Esophagus (tissue), 2 donors: ENCODE measurements at regions not wholly inside any gene's neighbourhood (a gene's known extent, or its start where the extent isn't known, plus 50 kb on each side); places are given as distances from the start of the nearest gene placed in this dataset.
"Not testable (repeated sequence)": the region's sequence is repeated elsewhere in the genome, so short reads cannot be mapped to it uniquely, and the experiment has no call there.

Experiments used
- H3K27ac ChIP-seq, 2 donors: one replicate each; pipeline ENCODE4 v1.5.1; 2013; ENCODE audit warnings: low read depth in 2 of 2, mild to moderate bottlenecking in 2 of 2, inconsistent platforms in 1 of 2, low read length in 1 of 2, moderate library complexity in 1 of 2
- H3K27me3 ChIP-seq, 2 donors: one replicate each; pipeline ENCODE4 v1.6.1; 2013; ENCODE audit warnings: low read length in 2 of 2, control low read depth in 1 of 2, mild to moderate bottlenecking in 1 of 2; ENCODE audit not compliant: insufficient read depth in 2 of 2, control insufficient read depth in 1 of 2
- H3K36me3 ChIP-seq, 2 donors: one replicate each; pipeline ENCODE4 v1.6.1; 2013; ENCODE audit warnings: low read length in 1 of 2; ENCODE audit not compliant: control insufficient read depth in 2 of 2, insufficient read depth in 2 of 2
- H3K4me1 ChIP-seq, 2 donors: one replicate each; pipeline ENCODE4 v1.6.1; 2013; ENCODE audit warnings: low read length in 1 of 2; ENCODE audit not compliant: control insufficient read depth in 2 of 2, insufficient read depth in 2 of 2
- H3K4me3 ChIP-seq, 2 donors: one replicate each; pipeline ENCODE4 v1.5.1; 2013; ENCODE audit warnings: low read length in 2 of 2, mild to moderate bottlenecking in 2 of 2, low read depth in 1 of 2, moderate library complexity in 1 of 2
- H3K9me3 ChIP-seq, 2 donors: one replicate each; pipeline ENCODE4 v1.6.1; 2013; ENCODE audit warnings: mild to moderate bottlenecking in 2 of 2, low read depth in 1 of 2, low read length in 1 of 2, moderate library complexity in 1 of 2; ENCODE audit not compliant: control insufficient read depth in 2 of 2, insufficient read depth in 1 of 2
- WGBS, 2 donors: extraction: QIAGEN DNeasy Blood & Tissue Kit; methylation state at CpG; one replicate each; pipeline ENCODE4 v1.1.7; 2013; 5-methylcytosine and 5-hydroxymethylcytosine counted together
- donor health status: healthy with polysubstance abuse.
- donor health status: Bipolar disorder and iron deficiency.

- H3K36me3 ChIP-seq, H3K27ac ChIP-seq, H3K9me3 ChIP-seq, H3K4me3 ChIP-seq, H3K27me3 ChIP-seq, H3K4me1 ChIP-seq: not testable (repeated sequence)
Observed at GRCh38 chr5:89523867-89524266, 640.9 kb upstream of the MEF2C start.

- no peaks in the 10 kb centered on the region for H3K4me1 ChIP-seq
- 81 to 85% methylated on average over 2 of the region's 2 CpGs for WGBS, 2 donors
- H3K27me3 ChIP-seq, result no peaks in the 10 kb centered on the region
- no peaks in the 10 kb centered on the region for H3K36me3 ChIP-seq
- no peak overlapping the region for H3K27ac ChIP-seq
- no peak overlapping the region for H3K4me3 ChIP-seq
- H3K9me3 ChIP-seq, result peaks cover 2% of the 10 kb centered on the region in 2 donors
Observed at GRCh38 chr5:89520771-89521170, 637.8 kb upstream of the MEF2C start.

- H3K9me3 ChIP-seq, result no peaks in the 10 kb centered on the region
- 89 to 90% methylated on average over 3 of the region's 3 CpGs for WGBS, 2 donors
- H3K4me1 ChIP-seq, result no peaks in the 10 kb centered on the region
- no peaks in the 10 kb centered on the region for H3K36me3 ChIP-seq
- H3K27ac ChIP-seq, result no peak overlapping the region
- no peaks in the 10 kb centered on the region for H3K27me3 ChIP-seq
- H3K4me3 ChIP-seq, result no peak overlapping the region
Observed at GRCh38 chr5:89513299-89514044, 630.5 kb upstream of the MEF2C start.

- Histone ChIP-seq H3K27me3 (no peaks in the 10 kb centered on the region), H3K4me1 (no peaks in the 10 kb centered on the region), H3K27ac (no peak overlapping the region), H3K9me3 (no peaks in the 10 kb centered on the region), H3K36me3 (no peaks in the 10 kb centered on the region), H3K4me3 (no peak overlapping the region)
- WGBS, 2 donors, result 93 to 97% methylated on average over 1 of the region's 1 CpG
Observed at GRCh38 chr5:89504051-89504450, 621.1 kb upstream of the MEF2C start.

GRCh38 chr5:89499787-89500186, 616.8 kb upstream of the MEF2C start:
- Histone ChIP-seq H3K27ac (no peak overlapping the region), H3K36me3 (no peaks in the 10 kb centered on the region), H3K4me1 (no peaks in the 10 kb centered on the region), H3K9me3 (no peaks in the 10 kb centered on the region), H3K4me3 (no peak overlapping the region), H3K27me3 (no peaks in the 10 kb centered on the region)
- 69 to 72% methylated on average over 3 of the region's 3 CpGs for WGBS, 2 donors

GRCh38 chr5:89498699-89499098, 615.7 kb upstream of the MEF2C start:
- no peaks in the 10 kb centered on the region for H3K27me3 ChIP-seq
- WGBS, 2 donors, result 77 to 80% methylated on average over 4 of the region's 4 CpGs
- no peaks in the 10 kb centered on the region for H3K9me3 ChIP-seq
- no peaks in the 10 kb centered on the region for H3K4me1 ChIP-seq
- H3K36me3 ChIP-seq, result no peaks in the 10 kb centered on the region
- no peak overlapping the region for H3K4me3 ChIP-seq
- no peak overlapping the region for H3K27ac ChIP-seq

GRCh38 chr5:89493414-89493813, 610.4 kb upstream of the MEF2C start:
- H3K27me3 ChIP-seq, result no peaks in the 10 kb centered on the region
- H3K4me1 ChIP-seq, result no peaks in the 10 kb centered on the region
- no peaks in the 10 kb centered on the region for H3K36me3 ChIP-seq
- H3K27ac ChIP-seq, result no peak overlapping the region
- no peaks in the 10 kb centered on the region for H3K9me3 ChIP-seq
- H3K4me3 ChIP-seq, result no peak overlapping the region
- 81 to 86% methylated on average over 1 of the region's 1 CpG for WGBS, 2 donors

- WGBS, 2 donors, result 93% methylated on average over 1 of the region's 1 CpG
- Histone ChIP-seq H3K4me1 (no peaks in the 10 kb centered on the region), H3K9me3 (no peaks in the 10 kb centered on the region), H3K27ac (no peak overlapping the region), H3K4me3 (no peak overlapping the region), H3K36me3 (no peaks in the 10 kb centered on the region), H3K27me3 (no peaks in the 10 kb centered on the region)
Observed at GRCh38 chr5:89484962-89485361, 602.0 kb upstream of the MEF2C start.

- H3K27ac ChIP-seq, result no peak overlapping the region
- no peak overlapping the region for H3K4me3 ChIP-seq
- no peaks in the 10 kb centered on the region for H3K27me3 ChIP-seq
- no peaks in the 10 kb centered on the region for H3K36me3 ChIP-seq
- 71 to 81% methylated on average over 1 of the region's 1 CpG for WGBS, 2 donors
- no peaks in the 10 kb centered on the region for H3K4me1 ChIP-seq
- no peaks in the 10 kb centered on the region for H3K9me3 ChIP-seq
Observed at GRCh38 chr5:89480406-89481007, 597.5 kb upstream of the MEF2C start.

- Histone ChIP-seq H3K9me3 (no peaks in the 10 kb centered on the region), H3K27me3 (no peaks in the 10 kb centered on the region), H3K4me1 (no peaks in the 10 kb centered on the region), H3K27ac (no peak overlapping the region), H3K36me3 (no peaks in the 10 kb centered on the region), H3K4me3 (no peak overlapping the region)
- 68 to 77% methylated on average over 1 of the region's 1 CpG for WGBS, 2 donors
Observed at GRCh38 chr5:89478851-89479250, 595.9 kb upstream of the MEF2C start.
